ENCODE measurements at regions not wholly inside any gene's neighbourhood (a gene's known extent, or its start where the extent isn't known, plus 50 kb on each side); places are given as distances from the start of the nearest gene placed in this dataset.

- TF ChIP-seq POLR2A (IDR thresholded peaks at IDR 0.05) (no peak), CTCF (IDR thresholded peaks at IDR 0.05) (no peak)
Measured at GRCh38 chr4:58541926-58542325, 1431.7 kb upstream of the IGFBP7 start.
